HepG2 (cell line): ENCODE measurements at regions not wholly inside any gene's neighbourhood (a gene's known extent, or its start where the extent isn't known, plus 50 kb on each side); places are given as distances from the start of the nearest gene placed in this dataset.

ENCODE experiments used
- ATAC-seq: fragments of 200-7000 bp; cut with Tn5 transposase; 3 replicates; pipeline ENCODE4 v1.9.1; 2020; ENCODE audit warnings: mild to moderate bottlenecking, moderate library complexity
- BruUV-seq: library from RNA; stranded (reverse); fragments of 400-500 nt; replicated peaks from 2 replicates; lab custom pipeline; 2021; lab: Mats Ljungman, UMichigan
- CTCF ChIA-PET: fragments of 300-600 bp; formaldehyde crosslinking; extraction: SDS; loops from one replicate; lab custom pipeline; 2021; ENCODE audit warnings: low total read pairs, inconsistent platforms, low intra/inter-chr PET ratio; lab: Yijun Ruan, JAX
- POLR2A ChIA-PET: fragments of 350-600 bp; sonication (Branson Sonifier 250); formaldehyde crosslinking; loops from one replicate; lab custom pipeline; 2020; ENCODE audit warnings: antibody characterized with exemption, inconsistent platforms; lab: Yijun Ruan, JAX
- DNase-seq: peaks from one replicate; pipeline ENCODE4 v3.0.0-alpha.2; 2015; ENCODE audit warnings: low spot score
- FAIRE-seq: peaks from 3 replicates; lab custom pipeline; 2011; peaks lifted over from hg19 to GRCh38; lab: Jason Lieb, UNC
- H2AFZ ChIP-seq: one replicate; pipeline ENCODE4 v1.6.1; 2011; ENCODE audit warnings: low read length, inconsistent platforms
- H3K27ac ChIP-seq: fragments of 300-600 bp; 3 replicates; pipeline ENCODE4 v1.8.0; 2011; ENCODE audit warnings: mixed run types, mild to moderate bottlenecking, mixed read lengths, low read length, inconsistent platforms; ENCODE audit not compliant: insufficient read depth; ENCODE audit errors: extremely low read length
- H3K27me3 ChIP-seq, 2 experiments: fragments of 200-600 bp in 1 of 2; 2 replicates in 1 of 2; 3 replicates in 1 of 2; pipeline versions ENCODE4 v1.6.0 to v1.8.0; 2011; ENCODE audit warnings: low read length in 2 of 2, mild to moderate bottlenecking in 2 of 2, moderate library complexity in 2 of 2, inconsistent platforms in 1 of 2; ENCODE audit not compliant: insufficient read depth in 2 of 2, control insufficient read depth in 1 of 2
- H3K36me3 ChIP-seq, 2 experiments: fragments of 200-600 bp in 1 of 2; replicated peaks in 1 of 2; 2 replicates in 1 of 2; 3 replicates in 1 of 2; pipeline versions ENCODE4 v1.5.1 to v1.8.0; 2011; ENCODE audit warnings: low read length in 2 of 2, inconsistent platforms in 1 of 2; ENCODE audit not compliant: insufficient read depth in 2 of 2, control insufficient read depth in 1 of 2
- H3K4me1 ChIP-seq: 2 replicates; pipeline ENCODE4 v1.5.1; 2012; ENCODE audit warnings: low read length, inconsistent platforms; ENCODE audit not compliant: insufficient read depth
- H3K4me2 ChIP-seq: 2 replicates; pipeline ENCODE4 v1.6.0; 2011; ENCODE audit warnings: low read depth, low read length, inconsistent platforms
- H3K4me3 ChIP-seq, 3 experiments: fragments of 200-600 bp in 1 of 3; sonication (generic), shearing (Covaris generic) in 1 of 3; replicated peaks in 1 of 3; 2 replicates each; pipeline ENCODE4 v1.5.1; 2011 to 2016; ENCODE audit warnings: low read length in 3 of 3, inconsistent platforms in 2 of 3, low read depth in 2 of 3, mild to moderate bottlenecking in 2 of 3, control low read depth in 1 of 3, mixed read lengths in 1 of 3; ENCODE audit not compliant: insufficient read depth in 1 of 3
- H3K79me2 ChIP-seq: one replicate; pipeline ENCODE4 v1.6.1; 2011; ENCODE audit warnings: low read length, inconsistent platforms; ENCODE audit not compliant: insufficient read depth
- H3K9ac ChIP-seq: 2 replicates; pipeline ENCODE4 v1.6.0; 2011; ENCODE audit warnings: mild to moderate bottlenecking, low read depth, low read length, inconsistent platforms; ENCODE audit not compliant: insufficient read depth
- H3K9me3 ChIP-seq: 2 replicates; pipeline ENCODE4 v1.5.1; 2012; ENCODE audit warnings: mild to moderate bottlenecking, low read length
- H4K20me1 ChIP-seq: 2 replicates; pipeline ENCODE4 v1.6.0; 2011; ENCODE audit warnings: inconsistent platforms, mild to moderate bottlenecking, low read length, moderate library complexity; ENCODE audit not compliant: insufficient read depth
- ETS1 ChIP-seq: sonication (generic); formaldehyde crosslinking; IDR thresholded peaks from 2 replicates; pipeline ENCODE4 v1.4.0; 2020; ENCODE audit warnings: missing genetic modification reagents
- KDM4B ChIP-seq: sonication (generic); formaldehyde crosslinking; IDR thresholded peaks from 2 replicates; pipeline ENCODE4 v1.4.0; 2020; ENCODE audit warnings: missing genetic modification reagents
- MAFK ChIP-seq, 2 experiments: IDR thresholded peaks in 1 of 2; conservative IDR thresholded peaks in 1 of 2; 2 replicates each; pipeline ENCODE4 v1.6.1; 2011; ENCODE audit warnings: improper control_type of control experiment in 2 of 2, low read length in 2 of 2
- THAP8 ChIP-seq: sonication (generic); formaldehyde crosslinking; IDR thresholded peaks from 2 replicates; pipeline ENCODE4 v1.5.1; 2020; ENCODE audit warnings: missing genetic modification reagents, mild to moderate bottlenecking, borderline replicate concordance
- ZC3H4 ChIP-seq: sonication (generic); formaldehyde crosslinking; IDR thresholded peaks from 2 replicates; pipeline ENCODE4 v1.4.0; 2020; ENCODE audit warnings: missing genetic modification reagents, borderline replicate concordance
- ZFP82 ChIP-seq: sonication (generic); formaldehyde crosslinking; IDR thresholded peaks from 2 replicates; pipeline ENCODE4 v1.5.1; 2020; ENCODE audit warnings: mild to moderate bottlenecking, missing genetic modification reagents, borderline replicate concordance
- ZNF646 ChIP-seq: sonication (generic); formaldehyde crosslinking; IDR thresholded peaks from 2 replicates; pipeline ENCODE4 v1.9.0; 2021; ENCODE audit warnings: mild to moderate bottlenecking, missing genetic modification reagents
- ZSCAN21 ChIP-seq: sonication (generic); formaldehyde crosslinking; IDR thresholded peaks from 2 replicates; pipeline ENCODE4 v1.8.0; 2022; ENCODE audit warnings: mild to moderate bottlenecking, missing genetic modification reagents, moderate library complexity, borderline replicate concordance
- WGBS: methylation state at CpG from one replicate; pipeline ENCODE4 v1.1.6; 2017; ENCODE audit warnings: low lambda C conversion rate; 5-methylcytosine and 5-hydroxymethylcytosine counted together
- in situ Hi-C: cut with HindIII; loops from 2 replicates; pipeline ENCODE4 v1.10.0; 2017; ENCODE audit warnings: low pct_unique_long_range_greater_than_20kb; ENCODE audit not compliant: extremely low pct_ligation_motif_present
- intact Hi-C: fragments of 100-400 bp; cut with micrococcal nuclease; formaldehyde crosslinking; loops from one replicate; pipeline ENCODE4 v1.10.0; 2022; ENCODE audit not compliant: unreplicated experiment

GRCh38 chr14:75341620-75342019 lies 63.0 kb downstream of the FOS start:
- Histone ChIP-seq H3K36me3 (no peaks in the 10 kb centered on the region), H2AFZ (no peak overlapping the region), H3K4me2 (no peak overlapping the region), H3K9me3 (no peaks in the 10 kb centered on the region), H4K20me1 (no peaks in the 10 kb centered on the region), H3K27me3 (0 out of 5 replicates have a peak, but pooled peaks cover 0 to 8% of the 10 kb centered on the region in 2 experiments), H3K4me1 (no peaks in the 10 kb centered on the region), H3K27ac (no peak overlapping the region), H3K9ac (no peak overlapping the region), H3K79me2 (no peaks in the 10 kb centered on the region), H3K4me3 (no peak overlapping the region)
- FAIRE-seq (no peak), DNase-seq (no peak), ATAC-seq (no peak)
- in situ Hi-C loops, result no loop called here
- ChIA-PET CTCF (no interaction called here), POLR2A (no interaction called here)
- no TSS peak for BruUV-seq
- intact Hi-C loops, result no loop called here
- TF ChIP-seq THAP8 (CRISPR knock-in tag) (no peak), ZC3H4 (CRISPR knock-in tag) (no peak), ETS1 (CRISPR knock-in tag) (no peak), MAFK (conservative IDR thresholded peaks at IDR 0.05 in 1 of 2, IDR thresholded peaks at IDR 0.05 in 1 of 2; ENCODE audit: low read length in 2 of 2) (peak in 1 of 2 experiments; percentile 14; a peak in 1 of 4 replicates)

GRCh38 chr14:75342762-75343599 lies 64.4 kb downstream of the FOS start:
- POLR2A ChIA-PET, result no interaction called here
- Histone ChIP-seq H3K27me3 (peaks cover 0 to 8% of the 10 kb centered on the region in 2 experiments; a peak in 1 of 5 replicates), H3K4me1 (no peaks in the 10 kb centered on the region), H3K36me3 (no peaks in the 10 kb centered on the region), H2AFZ (no peak overlapping the region), H3K4me2 (no peak overlapping the region), H4K20me1 (no peaks in the 10 kb centered on the region), H3K27ac (no peak overlapping the region), H3K9ac (no peak overlapping the region), H3K79me2 (no peaks in the 10 kb centered on the region), H3K4me3 (no peak overlapping the region), H3K9me3 (no peaks in the 10 kb centered on the region)
- in situ Hi-C loops, result no loop called here
- DNase-seq, result no peak
- FAIRE-seq, result no peak
- ATAC-seq, result no peak
- no TSS peak for BruUV-seq
- CTCF ChIA-PET, result no interaction called here
- 8% methylated on average over 4 of the region's 4 CpGs for WGBS
- intact Hi-C loops, result no loop called here
- TF ChIP-seq ZNF646 (CRISPR knock-in tag) (no peak), ZSCAN21 (CRISPR knock-in tag) (no peak), KDM4B (CRISPR knock-in tag) (no peak), ZFP82 (CRISPR knock-in tag) (no peak)
